NCI-H1694 treated with DMSO at 0.1 percent for 48 hours (cell line): ENCODE measurements at regions not wholly inside any gene's neighbourhood (a gene's known extent, or its start where the extent isn't known, plus 50 kb on each side); places are given as distances from the start of the nearest gene placed in this dataset.

Experiments
- DNase-seq: peaks from one replicate; lab custom pipeline; 2025; lab: John Stamatoyannopoulos, UW

- no peak for DNase-seq
Observed at GRCh38 chr18:77658751-77659448, 409.3 kb downstream of the GALR1 start.

GRCh38 chr18:77666613-77667012, 417.0 kb downstream of the GALR1 start:
- no peak for DNase-seq

GRCh38 chr18:77668219-77668618, 418.6 kb downstream of the GALR1 start:
- DNase-seq, result no peak

GRCh38 chr18:77669331-77669730, 419.7 kb downstream of the GALR1 start:
- DNase-seq, result no peak

GRCh38 chr18:77671456-77672167, 422.0 kb downstream of the GALR1 start:
- no peak for DNase-seq

GRCh38 chr18:77676910-77677309, 427.3 kb downstream of the GALR1 start:
- DNase-seq, result no peak

- DNase-seq, result no peak
Observed at GRCh38 chr18:77677536-77677935, 427.9 kb downstream of the GALR1 start.

DNA sequence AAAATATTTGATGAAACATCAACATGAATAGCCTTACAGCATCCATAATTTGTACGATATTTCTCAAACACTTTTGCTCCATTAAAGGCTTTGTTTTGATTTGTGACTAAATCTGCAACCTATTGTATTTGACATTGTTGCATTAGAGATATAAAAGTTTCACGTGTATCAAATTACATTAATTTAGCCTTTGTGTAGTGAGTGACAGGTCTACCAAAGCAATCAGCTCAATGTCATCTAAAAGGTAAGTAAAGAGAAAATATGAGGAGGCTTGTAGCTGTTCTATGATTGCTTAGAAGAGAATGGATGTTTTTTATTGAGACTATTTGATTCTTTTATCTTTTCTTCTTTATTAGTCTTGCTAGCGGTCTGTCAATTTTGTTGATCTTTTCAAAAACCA, 430.2 kb downstream of the GALR1 start:
- no peak for DNase-seq

DNA sequence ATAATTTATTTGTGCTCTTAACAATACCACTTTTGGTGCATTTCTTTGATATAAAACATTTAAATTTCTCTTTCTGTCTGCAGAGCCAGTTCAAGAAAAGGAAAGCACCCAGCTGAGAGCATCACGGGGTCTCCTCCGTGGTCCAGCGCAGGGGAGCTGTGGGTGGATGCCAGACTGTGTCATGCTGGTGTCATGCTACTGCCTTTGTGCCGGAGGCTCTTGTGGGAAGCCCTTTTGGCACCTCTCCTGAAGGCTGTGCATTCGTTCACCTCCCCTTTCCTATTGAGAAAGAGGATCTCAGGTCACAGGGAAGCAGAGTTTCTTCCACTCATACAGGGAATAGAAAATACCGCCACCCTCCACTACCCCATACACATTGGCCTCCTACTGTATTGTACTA, 450.4 kb downstream of the GALR1 start:
- DNase-seq, result no peak

- no peak for DNase-seq
Observed at GRCh38 chr18:77701977-77702376, 452.3 kb downstream of the GALR1 start.

DNA sequence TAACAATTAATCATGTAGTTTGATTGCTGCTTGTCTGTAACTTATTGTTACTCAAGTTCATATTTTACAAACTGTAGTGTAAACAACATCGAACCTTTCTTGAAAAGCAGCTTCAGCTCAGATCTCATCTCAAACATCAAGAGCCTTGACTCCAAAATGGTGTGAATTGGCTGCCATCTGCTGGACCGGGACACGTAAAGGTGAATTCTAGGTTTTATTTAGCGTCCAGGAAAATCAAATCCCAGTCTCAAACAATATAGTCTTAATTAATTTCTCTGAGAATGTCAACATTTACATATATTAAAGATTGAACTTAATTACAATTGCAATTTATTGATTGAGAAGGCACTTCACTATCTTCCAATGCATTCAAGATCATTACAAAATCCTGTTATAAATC, 453.0 kb downstream of the GALR1 start:
- DNase-seq, result peak; percentile 31

GRCh38 chr18:77705301-77705700, 455.7 kb downstream of the GALR1 start:
- no peak for DNase-seq

DNA sequence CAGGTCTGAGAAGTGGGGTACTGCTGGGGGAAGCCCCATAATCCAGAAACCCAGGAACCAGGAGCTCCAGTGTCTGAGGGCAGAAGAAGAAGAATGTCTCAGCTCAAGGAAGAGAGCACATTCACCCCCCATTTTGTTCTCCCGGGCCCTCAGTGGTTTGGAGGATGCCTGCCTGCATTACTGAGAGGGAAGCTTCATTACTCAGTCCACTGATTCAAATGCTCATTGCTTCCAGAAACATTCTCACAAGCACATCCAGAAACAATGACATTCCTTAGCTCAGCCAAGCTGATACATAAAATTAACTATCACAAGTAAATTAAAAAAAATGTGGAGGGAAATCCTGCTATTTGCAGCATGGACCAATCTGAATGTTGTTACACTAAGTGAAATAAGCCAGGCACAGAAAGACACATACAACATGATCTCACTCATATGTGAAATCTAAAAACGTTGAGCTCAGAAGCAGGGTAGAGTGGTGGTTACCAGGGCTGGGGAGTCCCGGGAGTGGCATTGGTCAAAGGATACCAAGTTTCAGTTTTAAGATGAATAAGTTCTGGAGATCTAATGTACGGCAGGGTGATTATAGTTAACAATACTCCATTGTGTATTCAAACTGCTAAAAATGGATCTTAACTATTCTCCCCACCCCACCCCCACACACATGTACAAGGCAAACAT, 459.3 kb downstream of the GALR1 start:
- no peak for DNase-seq

DNA sequence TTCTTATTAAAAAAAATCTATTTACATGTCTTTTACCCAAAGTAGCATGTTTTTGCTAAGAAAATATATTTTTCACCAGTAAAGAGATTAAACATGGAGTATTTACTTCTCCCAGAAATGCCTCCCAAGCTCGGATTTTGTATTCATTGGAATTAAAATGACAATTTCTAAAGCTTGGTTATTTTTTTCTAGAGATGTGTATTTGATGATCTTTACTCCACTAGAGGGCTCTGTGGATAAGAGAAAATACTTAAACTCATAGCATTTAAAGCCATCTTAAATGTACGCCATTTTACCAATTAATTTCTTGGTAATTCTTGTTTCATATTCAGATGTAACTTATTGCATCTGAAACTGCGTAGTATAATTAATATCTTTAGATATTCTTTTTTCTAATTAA, 461.4 kb downstream of the GALR1 start:
- DNase-seq, result peak; percentile 8

GRCh38 chr18:77714716-77715115, 465.1 kb downstream of the GALR1 start:
- DNase-seq, result no peak

DNA sequence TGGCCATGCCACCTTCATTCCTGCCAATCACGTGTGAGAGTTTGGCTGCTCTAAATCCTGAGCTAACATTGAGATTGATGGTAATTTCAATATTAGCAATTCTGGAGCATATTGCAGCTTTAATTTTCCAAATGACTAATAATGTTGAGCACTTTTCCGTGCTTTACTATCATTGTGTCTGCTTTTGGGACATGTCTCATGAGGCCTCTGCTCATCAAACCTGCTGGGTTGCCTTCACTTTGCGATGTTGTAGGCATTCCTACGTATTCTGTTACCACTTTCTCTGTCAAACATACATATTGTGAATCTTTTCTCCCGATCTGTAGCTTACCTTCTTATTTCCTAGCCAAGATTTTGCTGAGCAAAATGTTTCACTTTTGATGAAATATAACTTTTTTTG, 466.6 kb downstream of the GALR1 start:
- no peak for DNase-seq

DNA sequence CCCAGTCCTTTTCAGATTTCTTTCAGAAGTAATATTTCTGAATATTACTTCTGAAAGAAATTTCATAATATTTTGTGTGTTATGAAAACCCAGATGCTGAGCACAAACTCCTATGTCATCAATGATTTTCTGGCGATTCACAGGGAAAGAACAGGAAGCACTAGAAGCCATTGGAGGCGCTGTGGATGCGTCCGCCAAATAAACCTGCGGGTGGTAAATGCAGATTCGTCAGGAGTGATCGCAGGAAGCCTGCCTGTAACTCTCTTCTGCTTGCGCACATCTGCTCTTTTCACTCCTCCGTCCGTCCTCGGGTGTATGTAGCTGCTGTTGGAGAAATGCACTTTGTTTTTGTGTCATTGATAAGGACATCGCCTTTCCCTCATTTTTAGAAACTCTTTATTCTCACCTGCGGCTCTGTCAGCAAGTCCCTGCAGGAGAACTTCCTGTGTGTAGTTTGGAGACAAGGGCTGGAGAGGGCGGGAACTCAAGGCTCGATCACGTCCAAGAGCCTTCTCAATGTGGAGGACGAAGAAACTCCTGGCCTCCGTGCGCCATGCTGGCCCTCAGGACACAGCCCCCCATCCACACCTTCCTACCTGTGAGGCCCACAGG, 483.8 kb downstream of the GALR1 start:
- DNase-seq, result no peak

DNA sequence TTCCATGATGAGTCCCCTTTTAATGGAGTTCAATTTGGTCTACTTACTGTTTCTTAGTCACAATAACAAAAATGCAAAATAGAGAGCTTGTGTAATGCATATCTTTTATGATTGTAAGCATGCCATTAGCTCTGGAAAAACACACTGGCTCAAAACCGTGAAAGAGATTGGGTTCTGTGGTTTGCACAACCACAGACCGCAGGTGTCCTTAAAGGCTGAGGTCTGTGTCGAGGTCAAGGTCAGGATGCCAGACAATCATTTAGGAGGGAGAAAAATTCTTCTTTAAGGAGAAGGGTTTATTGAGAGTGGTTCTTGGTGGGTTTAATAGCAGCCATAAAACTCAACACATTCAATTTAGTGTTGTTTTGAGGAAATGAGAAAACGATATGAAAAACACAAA, 487.2 kb downstream of the GALR1 start:
- DNase-seq, result no peak

GRCh38 chr18:77737405-77737804, 487.8 kb downstream of the GALR1 start:
- no peak for DNase-seq

GRCh38 chr18:77749089-77749488, 499.4 kb downstream of the GALR1 start:
- DNase-seq, result no peak

DNA sequence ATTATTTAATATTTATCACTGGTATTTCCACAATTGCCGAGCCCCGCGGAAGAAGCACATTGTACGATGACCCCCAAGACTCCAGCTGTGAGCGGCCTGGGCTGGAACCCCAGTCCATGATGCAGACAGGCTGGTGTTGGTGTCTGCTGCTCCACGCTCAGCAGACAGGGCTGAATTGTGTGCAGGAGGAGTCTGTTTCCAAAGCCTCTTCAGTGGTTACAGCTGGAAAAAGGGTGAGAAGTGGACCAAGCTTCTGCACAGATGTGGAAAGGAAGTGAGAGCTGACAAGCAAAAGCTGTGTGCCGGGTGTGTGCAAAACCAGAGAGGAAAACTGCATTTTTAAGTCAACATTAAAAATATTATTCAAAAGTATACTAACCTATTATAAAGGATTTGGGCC, 500.4 kb downstream of the GALR1 start:
- no peak for DNase-seq

DNA sequence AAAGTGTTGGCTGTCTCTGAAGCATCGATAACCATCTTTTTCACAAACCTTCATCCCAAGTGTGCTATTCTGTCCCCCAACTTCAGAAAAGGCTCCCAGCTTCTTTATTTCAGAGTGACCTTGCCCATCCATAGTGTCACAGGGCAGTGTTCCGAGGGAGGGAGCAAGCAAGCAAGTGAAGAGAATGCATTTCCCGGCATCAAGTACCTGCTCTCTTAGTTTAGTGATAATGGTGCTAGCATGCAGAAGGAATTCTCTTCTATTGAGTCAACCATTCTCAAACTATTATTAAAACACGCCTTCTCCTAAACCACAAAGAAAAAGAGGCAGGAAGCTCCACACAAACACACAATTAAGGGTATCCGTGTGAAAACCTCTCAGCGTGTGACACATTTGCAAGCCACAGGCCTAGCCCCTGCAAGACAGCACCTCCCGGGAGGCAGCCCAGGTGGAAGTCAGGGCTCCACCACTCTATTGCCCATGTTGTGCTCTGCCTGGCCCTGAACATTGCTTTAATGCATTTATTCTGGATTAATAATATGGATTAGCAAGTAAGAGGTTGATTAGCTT, 504.9 kb downstream of the GALR1 start:
- no peak for DNase-seq

GRCh38 chr18:77755187-77755586, 505.5 kb downstream of the GALR1 start:
- no peak for DNase-seq
